GM18519 (cell line): ENCODE measurements at regions not wholly inside any gene's neighbourhood (a gene's known extent, or its start where the extent isn't known, plus 50 kb on each side); places are given as distances from the start of the nearest gene placed in this dataset.

Experiments used
- ATAC-seq: cut with Tn5 transposase; IDR thresholded peaks from one replicate; pipeline ENCODE4 v1.9.1; 2021; ENCODE audit warnings: mild to moderate bottlenecking, moderate library complexity; ENCODE audit not compliant: unreplicated experiment, low FRiP score

DNA sequence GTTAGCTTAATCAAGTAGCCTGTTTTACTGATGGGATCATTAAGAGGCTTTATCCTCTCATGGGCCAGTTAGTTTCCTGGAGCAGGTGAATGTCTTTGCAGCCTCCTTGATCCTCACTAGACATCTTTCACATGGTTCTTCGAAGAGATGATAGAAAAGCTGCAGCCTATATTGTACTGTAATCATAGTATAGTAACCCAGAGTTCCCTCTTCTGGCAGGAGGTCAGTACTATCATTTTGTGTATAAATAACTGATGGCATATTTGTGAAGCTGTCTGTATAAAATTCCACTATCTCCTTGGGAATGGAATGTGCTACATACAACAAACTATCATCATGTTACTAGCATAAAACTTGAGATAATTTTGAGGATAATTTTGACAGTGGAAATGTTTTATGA is 123.8 kb upstream of the PRPS1L1 start:
- no peak for ATAC-seq

DNA sequence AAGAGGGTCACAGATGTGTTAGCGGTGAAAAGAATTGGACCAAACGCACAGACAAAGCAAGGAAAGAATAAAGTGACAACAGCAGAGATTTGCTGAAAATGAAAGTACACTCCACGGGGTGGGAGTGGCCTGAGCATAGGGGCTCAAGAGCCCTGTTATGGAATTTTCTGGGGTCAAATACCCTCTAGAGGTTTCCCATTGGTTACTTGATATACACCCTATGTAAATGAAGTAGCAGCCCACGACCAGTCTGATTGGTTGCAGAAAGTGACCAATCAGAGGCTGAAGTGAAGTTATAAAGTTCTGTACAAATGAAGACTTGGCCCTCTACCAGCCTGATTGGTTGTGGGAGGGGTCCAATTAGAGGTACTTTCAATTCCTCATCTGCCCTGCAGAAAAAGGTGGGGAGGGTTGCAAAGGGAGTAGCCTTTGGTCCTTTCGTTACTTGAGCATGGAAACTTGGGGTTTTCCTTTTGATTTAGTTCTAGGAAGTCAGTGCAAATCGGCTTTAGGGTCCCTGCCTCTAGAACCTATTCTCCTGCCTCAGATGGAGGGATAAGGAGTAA is 125.6 kb upstream of the PRPS1L1 start:
- ATAC-seq: no peak

DNA sequence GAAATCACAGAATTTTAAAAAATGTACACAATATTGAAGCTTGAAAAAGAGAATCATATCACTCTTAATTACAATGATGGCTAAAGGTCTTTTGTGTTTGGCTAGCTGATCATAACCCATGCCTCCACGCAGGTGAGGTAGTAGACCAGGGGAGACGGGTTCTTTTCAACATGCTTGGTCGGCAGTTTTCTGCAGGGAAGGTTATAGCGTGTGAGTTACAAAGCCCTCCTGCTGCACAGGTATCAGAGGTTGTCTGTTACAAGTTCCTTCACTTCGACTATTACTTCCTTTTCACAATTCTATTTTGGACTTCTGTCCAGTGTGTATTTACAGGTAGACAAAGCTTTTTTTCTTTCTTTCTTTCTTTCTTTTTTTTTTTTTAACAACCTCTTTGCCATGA is 127.1 kb upstream of the PRPS1L1 start:
- ATAC-seq: no peak

DNA sequence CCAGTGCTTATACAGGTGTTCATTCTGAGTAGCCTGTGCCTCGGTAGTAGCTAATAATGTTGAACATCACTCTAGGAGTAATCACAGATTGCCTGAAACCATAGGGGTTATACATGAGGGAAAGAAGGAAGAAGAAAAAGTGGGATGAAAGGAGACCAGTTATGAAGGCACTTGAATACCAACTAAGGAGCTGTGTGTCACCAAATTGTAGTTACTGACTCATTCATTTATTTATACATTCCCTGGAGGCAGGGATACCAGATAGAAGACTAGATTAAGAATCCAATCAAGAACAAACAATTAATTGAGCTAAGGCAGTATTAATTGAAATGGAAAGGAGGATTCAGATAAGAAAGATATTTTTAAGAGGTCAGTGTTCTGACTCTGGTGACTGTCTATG is 129.6 kb upstream of the PRPS1L1 start:
- no peak for ATAC-seq

DNA sequence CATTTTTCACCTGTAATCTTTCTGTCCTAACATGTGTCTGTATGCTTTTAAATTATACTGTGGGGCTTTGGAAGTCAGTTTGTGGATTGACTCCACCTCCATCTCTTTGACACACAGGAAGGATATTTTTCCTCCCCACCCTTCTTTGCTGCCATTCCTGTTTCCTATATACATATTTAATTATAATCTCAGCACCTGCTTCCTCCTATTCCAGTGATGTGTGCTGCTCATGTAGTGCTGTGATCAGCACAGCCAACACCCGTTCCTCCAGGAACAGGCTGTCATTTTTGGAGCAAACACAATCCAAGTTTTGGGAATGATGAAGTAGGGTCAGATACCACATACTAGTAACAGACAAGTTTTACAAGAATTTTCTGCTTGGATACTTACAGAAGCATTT is 135.0 kb upstream of the PRPS1L1 start:
- no peak for ATAC-seq

DNA sequence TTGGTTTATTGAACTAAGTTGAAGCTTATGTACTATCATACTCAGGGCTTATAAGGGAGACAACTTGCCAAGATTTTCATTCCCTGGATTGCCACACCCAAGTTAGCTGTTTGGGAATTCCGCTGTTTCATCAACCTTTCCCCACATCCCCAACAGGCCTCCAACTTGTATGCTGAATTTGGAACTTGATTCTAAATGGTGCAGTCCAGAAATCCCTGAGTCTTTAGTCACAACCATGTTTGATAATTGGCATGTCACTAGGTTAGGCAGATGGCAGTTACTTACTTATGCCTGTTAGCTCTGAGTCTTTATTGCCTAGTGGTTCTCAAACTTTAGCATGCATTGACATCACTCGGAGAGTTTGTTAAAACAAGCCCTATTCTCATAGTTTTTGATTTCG is 135.4 kb upstream of the PRPS1L1 start:
- ATAC-seq: no peak

DNA sequence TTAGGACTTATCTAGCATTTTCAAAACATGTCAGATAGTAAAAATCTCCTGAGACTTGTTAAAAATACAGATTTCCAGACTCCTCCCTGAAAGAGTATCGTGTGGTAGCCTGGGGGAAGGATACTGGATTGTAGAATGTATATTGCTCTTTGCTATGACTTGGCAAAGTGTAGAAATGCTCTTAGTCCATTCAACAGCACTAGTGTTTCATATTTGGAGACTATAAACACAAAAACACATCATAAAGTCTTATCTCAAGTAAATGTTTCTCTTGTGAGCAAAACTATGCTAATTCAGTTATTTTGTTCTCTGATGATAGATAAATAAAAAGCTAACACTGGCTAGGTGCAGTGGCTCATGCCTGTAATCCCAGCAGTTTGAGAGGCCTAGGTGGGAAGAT is 137.5 kb upstream of the PRPS1L1 start:
- no peak for ATAC-seq

DNA sequence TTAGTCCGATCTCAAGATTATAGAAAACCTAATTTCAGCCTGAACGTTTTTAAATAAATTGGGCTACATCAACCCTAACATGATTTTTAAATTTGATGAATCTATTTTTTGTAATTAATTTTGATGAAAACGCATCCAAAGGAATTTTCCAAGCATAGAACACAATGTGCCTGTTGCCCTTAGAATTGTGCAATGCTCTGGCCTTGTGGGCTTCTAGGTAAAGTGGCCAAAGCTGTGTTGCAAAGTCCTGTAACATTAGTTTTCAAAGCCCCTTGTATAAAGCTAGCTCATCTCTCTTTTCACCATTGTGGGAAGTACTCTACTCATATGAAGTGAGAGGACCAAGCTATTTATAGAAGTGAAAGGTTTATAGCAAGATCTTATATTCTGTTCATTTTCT is 138.4 kb upstream of the PRPS1L1 start:
- no peak for ATAC-seq

DNA sequence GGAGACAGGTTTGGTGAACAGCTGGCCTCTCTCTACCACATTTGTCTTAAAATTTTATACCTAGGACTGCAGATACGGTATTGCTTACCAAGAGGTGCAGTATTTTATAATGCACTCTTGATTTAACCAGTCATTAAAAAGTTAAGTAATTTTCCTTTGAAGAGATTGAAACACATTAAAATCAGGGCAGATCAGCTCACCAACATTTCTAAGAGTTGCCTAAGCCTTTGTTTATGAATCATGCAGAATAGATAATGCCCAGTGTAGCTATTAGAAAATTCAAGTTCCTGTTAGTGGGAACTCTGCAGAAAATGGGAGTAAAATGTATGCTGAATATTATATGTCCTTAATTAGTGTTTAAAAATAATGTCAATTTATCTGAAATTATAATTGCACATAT is 140.2 kb upstream of the PRPS1L1 start:
- ATAC-seq: no peak

DNA sequence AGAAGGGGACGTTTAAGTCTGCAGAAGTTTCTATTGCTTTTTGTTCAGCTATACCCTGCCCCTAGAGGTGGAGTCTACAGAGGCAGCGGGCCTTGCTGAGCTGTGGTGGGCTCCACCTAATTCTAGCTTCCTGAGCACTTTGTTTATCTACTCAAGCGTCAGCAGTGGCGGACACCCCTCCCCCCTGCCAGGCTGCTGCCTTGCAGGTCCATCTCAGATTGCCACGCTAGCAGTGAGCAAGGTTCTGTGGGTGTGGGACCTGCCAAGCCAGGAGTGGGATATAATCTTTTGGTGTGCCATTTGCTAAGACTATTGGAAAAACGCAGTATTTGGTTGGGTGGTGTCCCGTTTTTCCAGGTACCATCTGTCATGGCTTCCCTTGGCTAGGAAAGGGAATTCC is 147.3 kb upstream of the PRPS1L1 start:
- ATAC-seq: no peak

DNA sequence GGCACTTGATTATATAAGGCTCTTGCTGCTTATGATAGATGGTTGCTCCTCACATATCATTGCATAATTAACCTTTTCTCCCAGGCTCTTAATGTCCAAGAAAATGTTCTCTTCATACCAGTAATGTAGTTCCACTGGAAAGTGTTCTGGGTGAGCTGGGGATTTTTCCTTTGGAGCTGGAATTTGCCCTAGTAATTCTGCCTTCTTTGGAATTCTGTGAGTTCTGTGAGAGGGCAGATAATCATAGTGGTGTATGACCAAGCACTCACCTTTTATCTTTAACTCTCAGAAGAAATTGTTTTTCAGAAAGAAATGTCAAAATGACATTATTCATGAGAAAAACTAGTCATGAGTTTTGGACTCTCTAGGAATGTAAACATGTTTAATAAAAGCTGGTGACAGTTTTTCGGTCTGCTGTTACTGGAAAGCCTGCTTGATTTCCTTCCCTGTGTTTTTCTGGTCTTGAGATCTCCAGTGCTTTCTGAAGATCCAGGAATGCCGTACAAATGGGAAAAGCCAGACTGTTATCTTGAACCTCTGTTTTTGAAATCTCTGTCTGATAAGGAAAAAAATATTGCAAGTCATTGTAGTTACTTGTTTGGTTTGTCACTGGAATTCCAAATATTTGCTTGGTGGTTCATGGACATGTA is 148.3 kb upstream of the PRPS1L1 start:
- ATAC-seq: no peak

DNA sequence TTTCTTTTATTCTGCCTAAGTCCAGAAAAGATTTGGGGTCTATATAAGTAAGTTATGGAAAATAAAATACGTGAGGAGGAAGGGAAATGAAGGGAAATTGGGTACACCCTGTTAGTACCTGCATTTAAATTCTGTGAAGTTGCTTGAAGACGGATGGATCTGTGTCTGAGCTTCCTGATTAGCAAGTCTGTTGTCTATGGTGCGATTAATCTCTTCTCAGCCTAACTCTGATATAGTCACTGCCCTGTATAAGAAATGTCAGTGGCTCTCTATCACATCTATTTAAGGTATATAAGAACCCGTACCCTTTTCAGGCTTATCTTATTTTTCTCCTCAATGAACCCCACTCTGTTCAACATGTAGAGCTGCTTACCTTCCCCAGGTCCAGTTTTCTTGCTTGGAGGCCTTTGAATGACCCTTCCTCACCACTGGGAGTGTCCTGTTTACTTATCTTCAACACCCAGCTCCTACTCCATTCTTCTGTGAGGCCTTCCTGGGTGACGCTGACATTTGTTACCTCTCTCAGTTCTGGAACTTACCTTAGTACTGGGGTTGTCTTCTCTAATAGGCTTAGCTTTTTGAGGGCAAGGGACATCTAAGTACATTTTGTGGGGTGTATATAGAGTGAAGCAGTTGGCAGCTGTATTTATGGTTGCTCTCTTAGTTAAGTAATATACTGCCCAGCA is 149.6 kb upstream of the PRPS1L1 start:
- no peak for ATAC-seq

DNA sequence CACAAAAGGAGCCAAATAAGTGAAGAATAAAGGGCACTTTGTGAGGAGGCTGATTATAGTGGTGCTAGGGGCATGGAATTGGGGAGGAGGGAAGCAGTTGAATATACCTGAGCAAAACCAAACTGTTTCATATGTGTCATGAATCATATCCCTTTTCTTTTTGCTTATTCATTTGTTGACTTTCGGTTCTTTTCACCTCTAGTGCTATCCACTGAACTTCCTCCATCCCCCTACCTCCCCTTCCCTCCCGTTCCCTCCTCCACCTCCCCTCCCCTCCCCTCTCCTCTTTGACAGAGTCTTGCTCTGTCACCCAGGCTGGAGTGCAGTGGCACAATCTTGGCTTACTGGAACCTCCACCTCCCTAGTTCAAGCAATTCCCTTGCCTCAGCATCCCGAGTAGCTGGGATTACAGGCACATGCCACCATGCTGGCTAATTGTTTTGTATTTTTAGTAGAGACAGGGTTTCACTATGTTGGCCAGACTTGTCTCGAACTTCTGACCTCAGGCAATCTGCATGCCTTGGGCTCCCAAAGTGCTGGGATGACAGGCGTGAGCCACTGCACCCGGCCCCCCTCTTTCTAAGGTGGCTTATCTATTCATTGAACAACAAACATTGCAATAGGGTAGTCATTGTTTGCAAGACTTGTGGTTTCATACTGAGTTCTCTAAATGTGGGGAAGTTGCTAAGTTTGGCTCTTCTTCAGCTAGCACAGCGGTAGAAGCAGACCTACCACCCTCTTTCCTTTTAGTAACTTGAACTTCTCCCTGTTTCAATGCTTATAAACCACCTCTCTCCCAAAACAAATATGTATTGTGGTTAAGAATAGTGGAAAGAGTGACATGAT is 150.4 kb upstream of the PRPS1L1 start:
- ATAC-seq: peak; percentile 93

DNA sequence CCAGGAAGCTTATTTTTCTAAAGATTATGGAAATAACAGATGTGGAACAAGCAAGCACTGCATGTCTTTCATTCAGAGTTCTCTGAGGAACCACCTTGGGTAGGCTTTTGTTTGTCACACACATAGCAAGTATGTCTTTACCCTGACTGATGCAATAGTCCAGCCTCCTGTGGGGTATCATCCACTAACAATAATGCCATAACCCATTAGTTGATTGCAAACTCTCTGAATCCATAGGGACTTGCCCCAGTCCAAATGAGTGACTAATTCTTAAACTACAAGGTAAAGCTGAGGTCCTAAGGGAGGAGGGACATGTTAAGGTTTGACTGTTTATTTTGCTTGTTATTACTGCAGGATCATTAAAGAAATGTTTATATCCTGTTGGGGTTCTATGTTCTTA is 151.4 kb upstream of the PRPS1L1 start:
- ATAC-seq: no peak

DNA sequence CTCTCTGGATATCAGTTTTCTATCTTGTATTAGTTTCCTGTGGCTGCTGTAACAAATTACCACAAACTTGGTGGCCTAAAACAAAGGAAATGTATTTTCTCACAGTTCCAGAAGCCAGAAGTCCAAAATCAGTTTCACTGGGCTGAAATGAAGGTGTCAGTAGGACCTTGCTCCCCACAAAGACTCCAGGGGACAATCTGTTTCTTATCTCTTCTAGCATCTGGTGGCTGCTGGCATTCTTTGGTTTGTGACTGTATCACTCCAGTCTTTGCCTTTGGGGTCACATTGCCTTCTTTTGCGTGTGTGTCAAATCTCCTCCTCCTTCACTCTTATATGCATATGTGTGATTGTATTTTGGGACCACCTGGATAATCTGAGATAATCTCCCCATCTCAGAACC is 153.0 kb upstream of the PRPS1L1 start:
- no peak for ATAC-seq

DNA sequence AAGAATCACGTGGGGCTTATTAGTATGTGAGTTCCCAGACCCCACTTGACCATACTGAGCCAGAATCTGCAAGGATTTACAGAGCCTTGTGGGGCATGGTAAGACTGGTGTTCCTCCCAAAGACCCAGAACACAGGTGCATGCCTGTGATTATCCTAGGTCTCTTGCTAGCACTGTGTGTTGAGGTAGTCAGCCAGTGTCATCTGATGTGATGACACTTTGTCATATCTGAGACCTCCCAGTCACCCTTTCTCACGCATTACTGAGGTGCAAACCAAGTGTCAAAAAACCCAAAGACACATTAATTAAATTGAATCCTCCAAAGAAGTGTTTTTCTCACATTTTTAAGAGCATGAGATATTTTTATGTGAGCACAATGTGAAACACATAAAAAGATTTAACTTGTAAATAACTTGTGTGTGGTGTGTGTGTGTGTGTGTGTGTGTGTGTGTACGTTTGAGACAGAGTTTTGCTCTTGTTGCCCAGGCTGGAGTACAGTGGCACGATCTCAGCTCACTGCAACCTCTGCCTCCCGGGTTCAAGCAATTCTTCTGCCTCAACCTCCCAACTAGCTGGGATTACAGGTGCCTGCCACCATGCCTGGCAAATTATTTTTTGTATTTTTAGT is 162.0 kb upstream of the PRPS1L1 start:
- ATAC-seq: no peak

DNA sequence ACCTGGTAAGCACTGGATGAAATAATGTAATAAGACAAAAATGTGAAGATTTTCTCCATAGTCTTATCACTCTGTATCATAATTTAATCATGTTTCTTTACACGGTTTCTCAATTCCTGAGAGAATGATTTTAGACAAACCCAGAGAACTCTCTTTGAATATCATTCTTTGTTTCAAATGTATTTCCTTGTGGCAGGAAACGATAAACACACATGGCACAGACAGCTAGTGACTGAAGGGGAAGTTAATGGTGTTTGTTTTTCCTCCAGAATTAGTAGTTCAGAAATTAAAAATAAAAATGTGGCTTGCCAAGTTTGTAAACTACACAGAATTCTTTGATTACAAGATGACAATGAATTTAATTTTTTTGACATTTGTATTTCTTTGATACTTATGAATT is 163.7 kb upstream of the PRPS1L1 start:
- no peak for ATAC-seq

DNA sequence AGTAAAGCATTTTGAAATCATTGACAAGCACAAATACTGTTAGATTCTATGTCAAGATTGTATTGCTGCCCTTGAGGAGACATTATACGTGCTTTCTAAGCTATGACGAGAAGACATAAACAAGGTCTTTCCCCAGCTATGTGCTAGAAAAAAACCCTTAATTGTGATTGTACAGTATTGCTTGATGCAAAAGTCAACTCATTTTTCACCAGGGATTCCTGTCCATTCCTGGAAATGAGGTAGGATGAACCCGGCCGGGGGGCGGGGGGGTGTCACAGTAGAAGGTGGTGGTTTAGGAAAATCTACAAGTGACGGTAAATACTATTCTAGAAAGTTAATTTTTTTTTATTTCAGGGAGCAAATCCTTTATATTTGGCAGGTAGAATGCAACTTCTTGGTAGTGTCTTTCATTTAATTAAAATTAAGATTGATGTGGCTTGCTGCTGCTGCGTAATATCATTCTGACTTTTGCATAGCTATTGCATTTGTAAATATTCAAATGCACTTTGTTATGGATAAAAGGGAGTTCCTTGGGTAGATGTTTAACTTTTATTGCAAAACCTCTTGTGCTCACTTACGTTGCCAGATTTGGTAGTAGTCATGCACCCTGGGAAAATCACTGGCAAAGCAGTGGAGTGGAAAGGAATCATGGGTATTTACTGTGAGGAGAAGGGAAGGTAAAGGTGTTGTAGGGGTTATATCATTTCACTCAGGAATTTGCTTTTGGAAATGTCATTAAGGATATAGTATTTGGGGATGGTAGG is 164.4 kb upstream of the PRPS1L1 start:
- no peak for ATAC-seq

DNA sequence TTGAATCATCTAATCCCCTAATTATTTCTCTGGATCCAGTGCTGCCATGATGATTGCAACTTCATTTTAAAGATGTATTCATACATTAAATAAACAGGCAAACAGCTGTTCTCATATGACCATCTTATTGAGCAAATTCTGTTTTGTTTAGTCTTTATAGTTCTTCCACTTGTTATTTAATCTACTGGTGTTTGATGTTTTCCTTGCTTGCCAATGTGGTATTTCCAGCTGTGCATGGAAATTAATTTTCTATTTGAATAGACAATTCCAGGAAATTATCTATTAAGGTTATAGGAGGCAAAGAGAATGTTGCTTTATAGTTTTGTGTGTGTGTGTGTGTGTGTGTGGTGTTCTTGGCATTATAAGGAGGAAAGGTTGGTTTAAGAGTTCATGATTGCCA is 167.0 kb upstream of the PRPS1L1 start:
- no peak for ATAC-seq

DNA sequence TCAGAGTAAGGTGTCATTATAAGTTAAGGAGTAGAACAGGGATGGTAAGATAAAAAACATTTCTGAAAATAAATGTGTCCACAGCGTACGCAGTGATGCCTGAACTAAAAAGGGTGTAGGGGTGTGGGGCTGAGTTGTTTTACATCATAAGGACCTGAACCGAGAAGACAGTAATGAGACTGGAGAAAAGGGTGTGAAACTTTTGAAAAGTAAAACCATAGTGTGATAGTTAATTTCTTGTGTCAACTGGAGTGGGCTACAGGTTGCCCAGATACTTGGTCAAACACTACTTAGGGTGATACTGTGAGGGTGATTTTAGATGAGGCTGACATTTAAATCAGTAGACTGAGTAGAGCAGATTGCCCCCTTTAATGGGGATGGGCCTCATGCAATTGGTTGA is 169.0 kb upstream of the PRPS1L1 start:
- no peak for ATAC-seq
